ENCODE measurements at regions not wholly inside any gene's neighbourhood (a gene's known extent, or its start where the extent isn't known, plus 50 kb on each side); places are given as distances from the start of the nearest gene placed in this dataset.

GRCh38 chr1:189681252-189681919 is 796.3 kb downstream of the BRINP3 start:
- no peak for TF ChIP-seq POLR2A (IDR thresholded peaks at IDR 0.05; ENCODE audit: low read depth, low read length)
- no peak for TF ChIP-seq POLR2AphosphoS5 (IDR thresholded peaks at IDR 0.05; ENCODE audit: low read depth, low read length)

Data from GM12892 (cell line).